HepG2 (cell line): ENCODE measurements at regions not wholly inside any gene's neighbourhood (a gene's known extent, or its start where the extent isn't known, plus 50 kb on each side); places are given as distances from the start of the nearest gene placed in this dataset.

ENCODE experiments used
- ATAC-seq: fragments of 200-7000 bp; cut with Tn5 transposase; 3 replicates; pipeline ENCODE4 v1.9.1; 2020; ENCODE audit warnings: mild to moderate bottlenecking, moderate library complexity
- BruUV-seq: library from RNA; stranded (reverse); fragments of 400-500 nt; replicated peaks from 2 replicates; lab custom pipeline; 2021; lab: Mats Ljungman, UMichigan
- CTCF ChIA-PET: fragments of 300-600 bp; formaldehyde crosslinking; extraction: SDS; loops from one replicate; lab custom pipeline; 2021; ENCODE audit warnings: low total read pairs, inconsistent platforms, low intra/inter-chr PET ratio; lab: Yijun Ruan, JAX
- POLR2A ChIA-PET: fragments of 350-600 bp; sonication (Branson Sonifier 250); formaldehyde crosslinking; loops from one replicate; lab custom pipeline; 2020; ENCODE audit warnings: antibody characterized with exemption, inconsistent platforms; lab: Yijun Ruan, JAX
- DNase-seq: peaks from one replicate; pipeline ENCODE4 v3.0.0-alpha.2; 2015; ENCODE audit warnings: low spot score
- FAIRE-seq: peaks from 3 replicates; lab custom pipeline; 2011; peaks lifted over from hg19 to GRCh38; lab: Jason Lieb, UNC
- H2AFZ ChIP-seq: one replicate; pipeline ENCODE4 v1.6.1; 2011; ENCODE audit warnings: low read length, inconsistent platforms
- H3K27ac ChIP-seq: fragments of 300-600 bp; 3 replicates; pipeline ENCODE4 v1.8.0; 2011; ENCODE audit warnings: mixed run types, mild to moderate bottlenecking, mixed read lengths, low read length, inconsistent platforms; ENCODE audit not compliant: insufficient read depth; ENCODE audit errors: extremely low read length
- H3K27me3 ChIP-seq, 2 experiments: fragments of 200-600 bp in 1 of 2; 2 replicates in 1 of 2; 3 replicates in 1 of 2; pipeline versions ENCODE4 v1.6.0 to v1.8.0; 2011; ENCODE audit warnings: low read length in 2 of 2, mild to moderate bottlenecking in 2 of 2, moderate library complexity in 2 of 2, inconsistent platforms in 1 of 2; ENCODE audit not compliant: insufficient read depth in 2 of 2, control insufficient read depth in 1 of 2
- H3K36me3 ChIP-seq, 2 experiments: fragments of 200-600 bp in 1 of 2; replicated peaks in 1 of 2; 2 replicates in 1 of 2; 3 replicates in 1 of 2; pipeline versions ENCODE4 v1.5.1 to v1.8.0; 2011; ENCODE audit warnings: low read length in 2 of 2, inconsistent platforms in 1 of 2; ENCODE audit not compliant: insufficient read depth in 2 of 2, control insufficient read depth in 1 of 2
- H3K4me1 ChIP-seq: 2 replicates; pipeline ENCODE4 v1.5.1; 2012; ENCODE audit warnings: low read length, inconsistent platforms; ENCODE audit not compliant: insufficient read depth
- H3K4me2 ChIP-seq: 2 replicates; pipeline ENCODE4 v1.6.0; 2011; ENCODE audit warnings: low read depth, low read length, inconsistent platforms
- H3K4me3 ChIP-seq, 3 experiments: fragments of 200-600 bp in 1 of 3; sonication (generic), shearing (Covaris generic) in 1 of 3; replicated peaks in 1 of 3; 2 replicates each; pipeline ENCODE4 v1.5.1; 2011 to 2016; ENCODE audit warnings: low read length in 3 of 3, inconsistent platforms in 2 of 3, low read depth in 2 of 3, mild to moderate bottlenecking in 2 of 3, control low read depth in 1 of 3, mixed read lengths in 1 of 3; ENCODE audit not compliant: insufficient read depth in 1 of 3
- H3K79me2 ChIP-seq: one replicate; pipeline ENCODE4 v1.6.1; 2011; ENCODE audit warnings: low read length, inconsistent platforms; ENCODE audit not compliant: insufficient read depth
- H3K9ac ChIP-seq: 2 replicates; pipeline ENCODE4 v1.6.0; 2011; ENCODE audit warnings: mild to moderate bottlenecking, low read depth, low read length, inconsistent platforms; ENCODE audit not compliant: insufficient read depth
- H3K9me3 ChIP-seq: 2 replicates; pipeline ENCODE4 v1.5.1; 2012; ENCODE audit warnings: mild to moderate bottlenecking, low read length
- H4K20me1 ChIP-seq: 2 replicates; pipeline ENCODE4 v1.6.0; 2011; ENCODE audit warnings: inconsistent platforms, mild to moderate bottlenecking, low read length, moderate library complexity; ENCODE audit not compliant: insufficient read depth
- KLF12 ChIP-seq: sonication (generic); formaldehyde crosslinking; IDR thresholded peaks from 2 replicates; pipeline ENCODE4 v1.4.0; 2020; ENCODE audit warnings: missing genetic modification reagents, borderline replicate concordance
- KLF15 ChIP-seq: sonication (generic); formaldehyde crosslinking; IDR thresholded peaks from 2 replicates; pipeline ENCODE4 v1.8.1; 2023; ENCODE audit warnings: borderline replicate concordance, mild to moderate bottlenecking, inconsistent platforms, missing genetic modification reagents, mixed read lengths
- MYNN ChIP-seq: sonication (generic); formaldehyde crosslinking; IDR thresholded peaks from 2 replicates; pipeline ENCODE4 v1.4.0; 2020; ENCODE audit warnings: mild to moderate bottlenecking, low read depth, missing genetic modification reagents
- SOX6 ChIP-seq, 2 experiments: fragments of 450-650 bp in 1 of 2; sonication (generic) in 1 of 2; formaldehyde crosslinking in 1 of 2; IDR thresholded peaks; 2 replicates each; pipeline versions ENCODE4 v1.4.0 to v1.6.1; 2017 to 2020; ENCODE audit warnings: antibody characterized with exemption in 1 of 2, mild to moderate bottlenecking in 1 of 2, missing genetic modification reagents in 1 of 2
- ZGPAT ChIP-seq: IDR thresholded peaks from 2 replicates; pipeline ENCODE4 v1.6.1; 2016; ENCODE audit warnings: mild to moderate bottlenecking
- ZIK1 ChIP-seq: sonication (generic); formaldehyde crosslinking; IDR thresholded peaks from 2 replicates; pipeline ENCODE4 v1.5.0; 2020; ENCODE audit warnings: mild to moderate bottlenecking, low read depth, missing genetic modification reagents, borderline replicate concordance
- ZNF207 ChIP-seq: fragments of 450-650 bp; IDR thresholded peaks from 2 replicates; pipeline ENCODE4 v1.6.1; 2016; ENCODE audit warnings: antibody characterized with exemption, borderline replicate concordance
- ZNF567 ChIP-seq: sonication (generic); formaldehyde crosslinking; IDR thresholded peaks from 2 replicates; pipeline ENCODE4 v1.8.1; 2023; ENCODE audit warnings: mild to moderate bottlenecking, missing genetic modification reagents, borderline replicate concordance
- ZNF776 ChIP-seq: sonication (generic); formaldehyde crosslinking; IDR thresholded peaks from 2 replicates; pipeline ENCODE4 v1.4.0; 2020; ENCODE audit warnings: mild to moderate bottlenecking, missing genetic modification reagents
- in situ Hi-C: cut with HindIII; loops from 2 replicates; pipeline ENCODE4 v1.10.0; 2017; ENCODE audit warnings: low pct_unique_long_range_greater_than_20kb; ENCODE audit not compliant: extremely low pct_ligation_motif_present
- intact Hi-C: fragments of 100-400 bp; cut with micrococcal nuclease; formaldehyde crosslinking; loops from one replicate; pipeline ENCODE4 v1.10.0; 2022; ENCODE audit not compliant: unreplicated experiment

DNA sequence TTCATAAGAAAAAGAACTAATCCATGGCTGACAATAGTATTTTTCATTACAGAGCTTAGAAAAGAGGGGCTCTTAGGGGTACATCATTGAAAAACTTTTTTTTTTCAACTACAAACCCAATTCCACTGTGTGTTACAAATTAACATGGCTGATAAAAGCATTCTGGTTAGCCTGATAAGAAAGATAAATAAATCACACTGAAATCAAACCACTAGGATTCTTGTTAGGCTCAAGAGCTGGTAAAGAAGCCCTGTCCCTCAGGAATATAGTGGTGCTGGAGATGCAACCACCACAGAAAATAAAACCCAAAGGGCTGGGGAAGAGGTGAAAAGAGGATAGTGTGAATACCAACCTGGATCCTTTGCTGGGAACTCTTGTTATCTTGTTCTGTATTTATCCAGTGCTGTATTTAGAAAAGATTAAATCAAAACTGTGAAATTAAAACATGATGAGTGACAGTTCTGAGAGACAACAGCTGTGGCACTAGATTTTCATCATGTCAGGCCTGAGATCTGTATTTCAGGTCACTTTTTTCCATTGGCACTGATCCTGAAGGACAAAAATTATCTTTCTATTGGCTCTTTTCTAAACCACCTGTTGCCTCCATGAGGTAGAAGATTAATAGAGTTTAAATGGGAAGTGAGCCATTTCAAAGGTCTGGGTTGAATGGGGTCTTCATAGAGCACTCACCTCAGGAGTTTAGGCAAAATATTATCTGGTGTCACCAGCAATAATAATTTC lies 118.6 kb downstream of the ARRDC3 start:
- Histone ChIP-seq H3K9ac (no peak overlapping the region), H3K27ac (no peak overlapping the region), H3K9me3 (no peaks in the 10 kb centered on the region), H3K36me3 (no peaks in the 10 kb centered on the region), H3K4me1 (no peaks in the 10 kb centered on the region), H3K4me2 (no peak overlapping the region), H2AFZ (no peak overlapping the region), H3K4me3 (no peak overlapping the region), H4K20me1 (no peaks in the 10 kb centered on the region), H3K79me2 (no peaks in the 10 kb centered on the region), H3K27me3 (no peaks in the 10 kb centered on the region; a peak in 1 of 5 replicates)
- in situ Hi-C loops (no loop called here), intact Hi-C loops (no loop called here)
- POLR2A ChIA-PET: no interaction called here
- CTCF ChIA-PET: no interaction called here
- TF ChIP-seq ZIK1 (CRISPR knock-in tag): no peak
- no peak for TF ChIP-seq KLF12 (CRISPR knock-in tag)
- TF ChIP-seq SOX6 (IDR thresholded peaks at IDR 0.05): no peak
- TF ChIP-seq SOX6 (CRISPR knock-in tag; IDR thresholded peaks at IDR 0.05): no peak
- no peak for TF ChIP-seq ZNF776 (CRISPR knock-in tag)
- TF ChIP-seq ZNF567 (CRISPR knock-in tag): no peak
- no peak for TF ChIP-seq KLF15 (CRISPR knock-in tag)
- no peak for TF ChIP-seq MYNN
- TF ChIP-seq ZGPAT (CRISPR knock-in tag): no peak
- no peak for TF ChIP-seq ZNF207
- no TSS peak for BruUV-seq
- ATAC-seq (no peak), FAIRE-seq (no peak), DNase-seq (no peak)
